A549 (cell line): ENCODE measurements at regions not wholly inside any gene's neighbourhood (a gene's known extent, or its start where the extent isn't known, plus 50 kb on each side); places are given as distances from the start of the nearest gene placed in this dataset.

Source experiments
- ATAC-seq, 2 experiments: fragments of 200-7000 bp in 1 of 2; fragments of >200 bp in 1 of 2; cut with Nextera tagmentation in 1 of 2; cut with Tn5 transposase in 1 of 2; 3 replicates each; pipeline versions ENCODE4 v1.8.0 to v1.9.1; 2018 to 2020; ENCODE audit warnings: mild to moderate bottlenecking in 1 of 2, moderate library complexity in 1 of 2
- CTCF ChIA-PET: fragments of 300-600 bp; sonication (Branson Sonifier 250); formaldehyde crosslinking; extraction: SDS; loops from one replicate; lab custom pipeline; 2021; ENCODE audit warnings: antibody characterized with exemption, inconsistent platforms; lab: Yijun Ruan, JAX
- POLR2A ChIA-PET: fragments of 350-600 bp; formaldehyde crosslinking; extraction: SDS; loops from one replicate; lab custom pipeline; 2021; ENCODE audit warnings: antibody characterized with exemption, inconsistent platforms; lab: Yijun Ruan, JAX
- DNase-seq, 2 experiments: peaks; one replicate each; pipeline versions ENCODE4 v3.0.0 to v3.0.0-alpha.2; 2011 to 2016; ENCODE audit warnings: low read depth in 1 of 2, low spot score in 1 of 2
- FAIRE-seq: peaks from 2 replicates; lab custom pipeline; 2011; peaks lifted over from hg19 to GRCh38; lab: Jason Lieb, UNC
- H3K27ac ChIP-seq, 2 experiments: fragments of >200 bp; sonication (Bioruptor Twin); formaldehyde crosslinking; 3 replicates each; pipeline ENCODE4 v1.5.1; 2016 to 2017
- H3K4me1 ChIP-seq: fragments of >200 bp; sonication (Bioruptor Twin); formaldehyde crosslinking; 3 replicates; pipeline ENCODE4 v1.6.1; 2016
- H3K4me2 ChIP-seq: fragments of >200 bp; sonication (Bioruptor Twin); formaldehyde crosslinking; 3 replicates; pipeline ENCODE4 v1.6.1; 2016
- H3K4me3 ChIP-seq: fragments of >200 bp; sonication (Bioruptor Twin); formaldehyde crosslinking; 3 replicates; pipeline ENCODE4 v1.5.1; 2016
- H3K9me3 ChIP-seq: fragments of >200 bp; sonication (Bioruptor Twin); formaldehyde crosslinking; 3 replicates; pipeline ENCODE4 v1.6.1; 2016
- ATOH8 ChIP-seq: fragments of 250-450 bp; sonication (Bioruptor Pico); IDR thresholded peaks from 2 replicates; pipeline ENCODE4 v1.5.0; 2020; ENCODE audit warnings: low read depth, mild to moderate bottlenecking, moderate library complexity
- BHLHE40 ChIP-seq: IDR thresholded peaks from 2 replicates; pipeline ENCODE4 v1.6.1; 2012; ENCODE audit warnings: low read depth, low read length, inconsistent platforms
- CBX2 ChIP-seq: fragments of 200-600 bp; sonication (generic); IDR thresholded peaks from 2 replicates; pipeline ENCODE4 v1.6.1; 2016; ENCODE audit warnings: low read depth, mild to moderate bottlenecking, borderline replicate concordance
- CBX8 ChIP-seq: fragments of 200-600 bp; sonication (generic); IDR thresholded peaks from 2 replicates; pipeline ENCODE4 v1.6.1; 2016
- CTCF ChIP-seq: fragments of >200 bp; sonication (Bioruptor Twin); formaldehyde crosslinking; IDR thresholded peaks from 3 replicates; pipeline ENCODE4 v1.5.1; 2016
- E2F6 ChIP-seq: IDR thresholded peaks from 2 replicates; pipeline ENCODE4 v1.6.1; 2012; ENCODE audit warnings: low read depth, borderline replicate concordance
- EHF ChIP-seq: fragments of 250-450 bp; sonication (Bioruptor Pico); IDR thresholded peaks from 2 replicates; pipeline ENCODE4 v1.5.0; 2020; ENCODE audit warnings: mild to moderate bottlenecking
- EHMT2 ChIP-seq: fragments of 200-600 bp; sonication (generic); IDR thresholded peaks from 2 replicates; pipeline ENCODE4 v1.6.1; 2016; ENCODE audit warnings: antibody characterized with exemption, low read depth, mild to moderate bottlenecking, moderate library complexity
- FOSB ChIP-seq: fragments of 250-450 bp; sonication (Bioruptor Pico); IDR thresholded peaks from 2 replicates; pipeline ENCODE4 v1.5.0; 2020; ENCODE audit warnings: mild to moderate bottlenecking, moderate library complexity
- FOSL2 ChIP-seq, 2 experiments: fragments of 450-650 bp in 1 of 2; fragments of >200 bp in 1 of 2; sonication (Bioruptor Twin) in 1 of 2; formaldehyde crosslinking; IDR thresholded peaks; 2 replicates each; pipeline versions ENCODE4 v1.5.0 to v1.6.1; 2016 to 2020; ENCODE audit warnings: mild to moderate bottlenecking in 1 of 2, moderate library complexity in 1 of 2
- GATA3 ChIP-seq: IDR thresholded peaks from 2 replicates; pipeline ENCODE4 v1.6.1; 2012; ENCODE audit warnings: borderline replicate concordance
- HES2 ChIP-seq: fragments of >200 bp; sonication (Bioruptor Twin); formaldehyde crosslinking; IDR thresholded peaks from 2 replicates; pipeline ENCODE4 v1.6.1; 2016
- HEYL ChIP-seq: fragments of 250-450 bp; sonication (Bioruptor Pico); IDR thresholded peaks from 2 replicates; pipeline ENCODE4 v1.8.0; 2021; ENCODE audit warnings: mild to moderate bottlenecking, moderate library complexity
- HOXB13 ChIP-seq: fragments of 250-450 bp; sonication (Bioruptor Pico); IDR thresholded peaks from 2 replicates; pipeline ENCODE4 v1.5.0; 2020; ENCODE audit warnings: low read depth, mild to moderate bottlenecking, moderate library complexity
- HOXB5 ChIP-seq: fragments of 250-450 bp; sonication (Bioruptor Pico); IDR thresholded peaks from 2 replicates; pipeline ENCODE4 v1.5.0; 2020; ENCODE audit warnings: mild to moderate bottlenecking, moderate library complexity
- JUN ChIP-seq, 2 experiments: fragments of >200 bp; sonication (Bioruptor Twin); formaldehyde crosslinking; IDR thresholded peaks; 2 replicates in 1 of 2; 3 replicates in 1 of 2; pipeline ENCODE4 v1.6.1; 2016 to 2017
- KDM5A ChIP-seq: fragments of 200-600 bp; sonication (generic); IDR thresholded peaks from 2 replicates; pipeline ENCODE4 v1.6.1; 2016; ENCODE audit warnings: antibody characterized with exemption, mild to moderate bottlenecking
- MAX ChIP-seq: IDR thresholded peaks from 2 replicates; pipeline ENCODE4 v1.6.1; 2012
- MYC ChIP-seq: IDR thresholded peaks from 2 replicates; pipeline ENCODE4 v1.6.1; 2012; ENCODE audit warnings: mild to moderate bottlenecking, inconsistent platforms, low read length, improper control_type of control experiment, borderline replicate concordance
- NFE2L2 ChIP-seq: fragments of 150-350 bp; conservative IDR thresholded peaks from 2 replicates; pipeline ENCODE4 v1.6.1; 2014; ENCODE audit warnings: low read length
- PBX3 ChIP-seq: IDR thresholded peaks from 2 replicates; pipeline ENCODE4 v1.6.1; 2012
- PHF8 ChIP-seq: fragments of 200-600 bp; sonication (generic); IDR thresholded peaks from 2 replicates; pipeline ENCODE4 v1.6.1; 2016; ENCODE audit warnings: low read depth, mild to moderate bottlenecking, antibody characterized with exemption, moderate library complexity, borderline replicate concordance
- POLR2A ChIP-seq: IDR thresholded peaks from 2 replicates; pipeline ENCODE4 v1.6.1; 2012; ENCODE audit warnings: mild to moderate bottlenecking, low read length
- RFX5 ChIP-seq: fragments of 450-650 bp; IDR thresholded peaks from 2 replicates; pipeline ENCODE4 v1.7.1; 2014; ENCODE audit warnings: antibody characterized with exemption, mild to moderate bottlenecking, moderate library complexity
- SMC3 ChIP-seq: fragments of >200 bp; sonication (Bioruptor Twin); formaldehyde crosslinking; IDR thresholded peaks from 3 replicates; pipeline ENCODE4 v1.6.1; 2018; ENCODE audit warnings: inconsistent platforms
- TFCP2L1 ChIP-seq: fragments of 250-450 bp; sonication (Bioruptor Pico); IDR thresholded peaks from 2 replicates; pipeline ENCODE4 v1.5.0; 2021; ENCODE audit warnings: mild to moderate bottlenecking
- TP53 ChIP-seq: fragments of 250-450 bp; sonication (Bioruptor Pico); IDR thresholded peaks from 2 replicates; pipeline ENCODE4 v1.5.0; 2021; ENCODE audit warnings: mild to moderate bottlenecking, moderate library complexity
- ZFP36 ChIP-seq: fragments of 450-650 bp; IDR thresholded peaks from 2 replicates; pipeline ENCODE4 v1.6.1; 2014; ENCODE audit warnings: borderline replicate concordance; ENCODE audit not compliant: partially characterized antibody
- WGBS: methylation state at CpG from one replicate; pipeline ENCODE4 v1.1.6; 2017; ENCODE audit errors: missing lambda C conversion rate; 5-methylcytosine and 5-hydroxymethylcytosine counted together

GRCh38 chr7:24157666-24158065, 126.3 kb upstream of the NPY start:
- ChIA-PET POLR2A (no interaction called here), CTCF (interaction anchor here (0.8 kb wide), 1 partner anchor 941 kb away, joined by 3 read pairs; no protein-coding TSS in a partner anchor)
- FAIRE-seq (no peak), DNase-seq (no peak), ATAC-seq (no peak)
- TF ChIP-seq TP53 (CRISPR knock-in tag) (no peak), HOXB13 (CRISPR knock-in tag) (no peak), SMC3 (no peak), ZFP36 (no peak), POLR2A (no peak), PBX3 (no peak), GATA3 (no peak), HOXB5 (no peak), HEYL (CRISPR knock-in tag) (no peak), FOSL2 (IDR thresholded peaks at IDR 0.05) (no peak), FOSL2 (CRISPR knock-in tag; IDR thresholded peaks at IDR 0.05) (no peak), KDM5A (no peak), RFX5 (no peak), EHMT2 (no peak), PHF8 (no peak), CBX8 (no peak), HES2 (no peak), MYC (no peak)
- Histone ChIP-seq H3K4me3 (no peak overlapping the region), H3K4me1 (no peaks in the 10 kb centered on the region), H3K27ac (no peak overlapping the region), H3K9me3 (no peaks in the 10 kb centered on the region), H3K4me2 (no peak overlapping the region)
- 75% methylated on average over 3 of the region's 3 CpGs for WGBS

- H3K4me3 ChIP-seq, result no peak overlapping the region
- CTCF ChIA-PET, result interaction anchor here (0.8 kb wide), 1 partner anchor 295 kb away, joined by 3 read pairs; no protein-coding TSS in a partner anchor
- ATAC-seq, result no peak
- H3K27ac ChIP-seq, result no peak overlapping the region
- no peak overlapping the region for H3K4me2 ChIP-seq
- no peak for DNase-seq
- H3K4me1 ChIP-seq, result no peaks in the 10 kb centered on the region
- TF ChIP-seq CBX2 (no peak), RFX5 (no peak), E2F6 (no peak), JUN (IDR thresholded peaks at IDR 0.05) (no peak), HOXB5 (no peak), NFE2L2 (no peak), SMC3 (no peak), MYC (no peak), PHF8 (no peak), HES2 (no peak), BHLHE40 (no peak), HEYL (CRISPR knock-in tag) (no peak), ATOH8 (CRISPR knock-in tag) (no peak), TP53 (CRISPR knock-in tag) (no peak), TFCP2L1 (CRISPR knock-in tag) (no peak), EHF (CRISPR knock-in tag) (no peak), MAX (no peak), FOSB (CRISPR knock-in tag) (no peak), CTCF (no peak)
- TF ChIP-seq, all 56 proteins: peak for 0
- POLR2A ChIA-PET, result no interaction called here
- no peak for FAIRE-seq
- 29% methylated on average over 6 of the region's 6 CpGs for WGBS
- H3K9me3 ChIP-seq, result no peaks in the 10 kb centered on the region
Measured at GRCh38 chr7:24158975-24159374, 125.0 kb upstream of the NPY start.
